Sigmoid colon (tissue), 4 donors: ENCODE measurements at regions not wholly inside any gene's neighbourhood (a gene's known extent, or its start where the extent isn't known, plus 50 kb on each side); places are given as distances from the start of the nearest gene placed in this dataset.

ENCODE experiments used
- EP300 ChIP-seq, 4 donors: sonication (generic); formaldehyde crosslinking; IDR thresholded peaks; one replicate each; pipeline ENCODE4 v1.6.1; 2017; ENCODE audit warnings: antibody characterized with exemption in 4 of 4
- POLR2A ChIP-seq, 2 donors: fragments of 450-650 bp; IDR thresholded peaks; one replicate each; pipeline ENCODE4 v1.6.1; 2016; ENCODE audit warnings: antibody characterized with exemption in 2 of 2, mild to moderate bottlenecking in 2 of 2, moderate library complexity in 2 of 2
- POLR2AphosphoS5 ChIP-seq, 4 donors: sonication (generic); formaldehyde crosslinking; IDR thresholded peaks; one replicate each; pipeline ENCODE4 v1.6.1; 2017; ENCODE audit warnings: antibody characterized with exemption in 4 of 4
- TF ChIP-seq, protein P1 (sequence below), 4 experiments: fragments of 450-650 bp in 3 of 4; fragments of 200-600 bp in 1 of 4; IDR thresholded peaks; one replicate each; pipeline ENCODE4 v1.5.1; 2016 to 2019; ENCODE audit warnings: antibody characterized with exemption in 4 of 4, mild to moderate bottlenecking in 3 of 4, moderate library complexity in 2 of 4

DNA sequence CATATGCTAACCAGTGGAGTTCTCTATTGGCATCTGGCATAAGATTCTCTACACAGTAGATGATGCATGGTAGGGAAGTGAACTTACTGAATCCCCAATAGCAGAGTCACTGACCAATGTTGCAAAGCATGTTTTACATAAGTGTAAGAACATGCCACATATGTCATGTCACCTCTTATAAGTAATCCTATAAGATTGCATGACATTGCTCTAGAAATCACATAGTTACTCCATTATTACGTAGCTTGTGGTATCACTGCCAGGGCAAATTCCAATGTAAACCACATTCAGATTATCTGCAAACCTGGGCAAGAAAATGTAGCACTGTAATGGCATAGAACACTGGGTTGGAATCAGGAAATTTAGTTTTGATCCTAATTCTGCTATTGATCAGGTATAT lies 198.2 kb upstream of the UMPS start:
- TF ChIP-seq, protein P1, sequence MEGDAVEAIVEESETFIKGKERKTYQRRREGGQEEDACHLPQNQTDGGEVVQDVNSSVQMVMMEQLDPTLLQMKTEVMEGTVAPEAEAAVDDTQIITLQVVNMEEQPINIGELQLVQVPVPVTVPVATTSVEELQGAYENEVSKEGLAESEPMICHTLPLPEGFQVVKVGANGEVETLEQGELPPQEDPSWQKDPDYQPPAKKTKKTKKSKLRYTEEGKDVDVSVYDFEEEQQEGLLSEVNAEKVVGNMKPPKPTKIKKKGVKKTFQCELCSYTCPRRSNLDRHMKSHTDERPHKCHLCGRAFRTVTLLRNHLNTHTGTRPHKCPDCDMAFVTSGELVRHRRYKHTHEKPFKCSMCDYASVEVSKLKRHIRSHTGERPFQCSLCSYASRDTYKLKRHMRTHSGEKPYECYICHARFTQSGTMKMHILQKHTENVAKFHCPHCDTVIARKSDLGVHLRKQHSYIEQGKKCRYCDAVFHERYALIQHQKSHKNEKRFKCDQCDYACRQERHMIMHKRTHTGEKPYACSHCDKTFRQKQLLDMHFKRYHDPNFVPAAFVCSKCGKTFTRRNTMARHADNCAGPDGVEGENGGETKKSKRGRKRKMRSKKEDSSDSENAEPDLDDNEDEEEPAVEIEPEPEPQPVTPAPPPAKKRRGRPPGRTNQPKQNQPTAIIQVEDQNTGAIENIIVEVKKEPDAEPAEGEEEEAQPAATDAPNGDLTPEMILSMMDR (IDR thresholded peaks at IDR 0.05) = no peak
- TF ChIP-seq EP300 (IDR thresholded peaks at IDR 0.05) (no peak), POLR2A (IDR thresholded peaks at IDR 0.05) (no peak), POLR2AphosphoS5 (IDR thresholded peaks at IDR 0.05) (no peak)
